ENCODE measurements at regions not wholly inside any gene's neighbourhood (a gene's known extent, or its start where the extent isn't known, plus 50 kb on each side); places are given as distances from the start of the nearest gene placed in this dataset.

DNA sequence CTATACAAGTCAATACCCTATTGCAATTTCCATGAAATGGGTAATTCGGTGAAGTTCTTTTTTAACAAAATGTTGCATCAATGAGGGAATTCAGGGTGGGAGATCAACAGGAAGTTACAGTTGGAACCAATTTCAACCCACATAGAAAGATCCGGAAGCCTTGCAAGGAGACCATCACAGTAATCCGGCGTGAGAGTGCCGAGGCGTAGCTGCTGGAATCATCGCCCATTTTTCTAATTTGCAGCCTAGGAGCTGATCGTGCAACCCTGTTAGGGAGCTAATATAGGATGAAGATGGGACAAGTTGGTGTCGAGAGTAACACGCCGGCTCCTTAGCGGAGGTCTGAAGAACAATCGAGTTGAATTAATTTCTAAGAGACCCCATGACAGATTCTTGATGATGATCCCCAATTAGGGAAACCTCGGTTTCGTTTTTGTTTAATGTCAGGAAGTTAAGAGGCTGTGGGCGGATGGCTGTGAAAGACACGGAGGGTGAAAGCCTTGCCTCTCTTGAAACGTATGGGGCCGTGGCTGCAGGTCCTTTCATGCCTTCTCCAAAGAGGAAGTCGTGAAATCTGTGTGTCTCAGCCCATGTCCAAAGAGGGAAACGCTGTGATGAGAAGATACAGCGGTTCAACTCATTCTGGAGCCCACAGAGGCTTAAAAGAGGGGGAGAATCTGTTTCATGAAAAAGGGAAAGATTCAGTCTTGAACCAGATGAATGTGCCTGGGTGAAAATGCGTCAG, 51.2 kb upstream of the CARD11 start:
- Histone ChIP-seq H3K36me3 (no peaks in the 10 kb centered on the region), H3K4me1 (peaks cover 0 to 35% (median 0%) of the 10 kb centered on the region in 12 donors), H3K27ac (peak overlapping the region in 2 of 12 donors; percentile 9 to 80), H3K4me3 (peak overlapping the region in 1 of 12 donors; percentile 40), H3K27me3 (peaks cover 0 to 4% (median 0%) of the 10 kb centered on the region in 9 donors), H3K9me3 (peaks cover 0 to 9% (median 0%) of the 10 kb centered on the region in 12 donors)
- DNase-seq = peak in 2 of 5 donors; percentile 22 to 36
- WGBS, 4 donors = 73 to 80% (median 77%) methylated on average over 23 of the region's 23 CpGs
- peak in 1 of 4 donors; percentile 60 for ATAC-seq
- no peak for TF ChIP-seq POLR2A (IDR thresholded peaks at IDR 0.05)
- TF ChIP-seq, protein P1, sequence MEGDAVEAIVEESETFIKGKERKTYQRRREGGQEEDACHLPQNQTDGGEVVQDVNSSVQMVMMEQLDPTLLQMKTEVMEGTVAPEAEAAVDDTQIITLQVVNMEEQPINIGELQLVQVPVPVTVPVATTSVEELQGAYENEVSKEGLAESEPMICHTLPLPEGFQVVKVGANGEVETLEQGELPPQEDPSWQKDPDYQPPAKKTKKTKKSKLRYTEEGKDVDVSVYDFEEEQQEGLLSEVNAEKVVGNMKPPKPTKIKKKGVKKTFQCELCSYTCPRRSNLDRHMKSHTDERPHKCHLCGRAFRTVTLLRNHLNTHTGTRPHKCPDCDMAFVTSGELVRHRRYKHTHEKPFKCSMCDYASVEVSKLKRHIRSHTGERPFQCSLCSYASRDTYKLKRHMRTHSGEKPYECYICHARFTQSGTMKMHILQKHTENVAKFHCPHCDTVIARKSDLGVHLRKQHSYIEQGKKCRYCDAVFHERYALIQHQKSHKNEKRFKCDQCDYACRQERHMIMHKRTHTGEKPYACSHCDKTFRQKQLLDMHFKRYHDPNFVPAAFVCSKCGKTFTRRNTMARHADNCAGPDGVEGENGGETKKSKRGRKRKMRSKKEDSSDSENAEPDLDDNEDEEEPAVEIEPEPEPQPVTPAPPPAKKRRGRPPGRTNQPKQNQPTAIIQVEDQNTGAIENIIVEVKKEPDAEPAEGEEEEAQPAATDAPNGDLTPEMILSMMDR (IDR thresholded peaks at IDR 0.05) = no peak
- intact Hi-C loops (cut with DNase I) = loop anchor here in 1 of 10 donors (10.0 kb wide), 1 partner anchor 60 kb away; no protein-coding TSS in a partner anchor

DNA sequence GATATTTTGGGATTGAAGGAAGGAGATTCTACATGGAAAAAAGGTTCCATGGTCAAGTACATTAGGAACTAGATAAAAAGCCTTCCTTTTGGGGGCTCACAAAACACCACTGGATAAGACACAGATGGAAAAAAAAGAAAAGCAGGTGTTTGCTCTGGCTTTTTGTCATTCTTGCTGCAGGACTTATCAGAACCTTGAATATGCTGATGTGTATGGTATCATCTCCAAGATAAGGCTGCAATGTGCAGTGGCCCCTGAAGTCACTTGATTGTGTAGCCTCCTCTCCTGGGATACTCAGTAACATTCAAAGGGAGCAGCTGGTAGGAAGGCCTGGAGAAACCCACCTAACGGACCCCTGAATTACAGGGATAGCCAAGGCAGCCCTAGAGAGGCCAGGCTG, 54.1 kb upstream of the CARD11 start:
- Histone ChIP-seq H3K27me3 (no peaks in the 10 kb centered on the region), H3K27ac (no peak overlapping the region), H3K36me3 (no peaks in the 10 kb centered on the region), H3K4me1 (peaks cover 0 to 21% (median 0%) of the 10 kb centered on the region in 12 donors), H3K4me3 (no peak overlapping the region), H3K9me3 (peaks cover 0 to 9% (median 0%) of the 10 kb centered on the region in 12 donors)
- WGBS, 4 donors = 73 to 89% (median 85%) methylated on average over 1 of the region's 1 CpG
- ATAC-seq = no peak
- no peak for DNase-seq
- intact Hi-C loops (cut with DNase I) = loop anchor here in 1 of 10 donors (10.0 kb wide), 1 partner anchor 63 kb away; no protein-coding TSS in a partner anchor
- TF ChIP-seq, protein P1 (IDR thresholded peaks at IDR 0.05) = no peak
- TF ChIP-seq POLR2A (IDR thresholded peaks at IDR 0.05) = no peak

DNA sequence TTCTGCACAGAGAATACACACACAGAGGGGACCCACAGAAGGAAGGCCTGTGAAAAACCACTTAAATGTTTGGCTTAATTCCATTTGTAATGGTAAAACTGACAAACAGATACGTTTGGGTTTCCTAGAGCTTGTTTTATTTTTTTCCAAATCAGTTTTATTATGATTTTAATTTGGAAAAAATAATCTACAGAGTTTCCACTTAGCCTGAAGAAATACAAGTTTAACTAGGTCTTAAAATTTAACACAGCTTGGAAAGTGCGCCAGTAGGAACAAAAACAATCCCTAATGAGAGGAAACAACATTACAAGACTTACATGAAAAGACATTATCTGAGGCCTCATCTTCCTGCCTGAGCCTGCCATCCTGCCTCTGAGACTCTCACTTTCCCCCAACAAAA, 58.5 kb upstream of the CARD11 start:
- no peak for TF ChIP-seq POLR2A (IDR thresholded peaks at IDR 0.05)
- TF ChIP-seq, protein P1 (IDR thresholded peaks at IDR 0.05) = no peak
- H3K27me3 ChIP-seq = peaks cover 0 to 3% (median 0%) of the 10 kb centered on the region in 9 donors
- no peak for ATAC-seq
- intact Hi-C loops (cut with DNase I) = no loop called here
- H3K4me3 ChIP-seq = no peak overlapping the region
- H3K36me3 ChIP-seq = no peaks in the 10 kb centered on the region
- H3K9me3 ChIP-seq = peaks cover 0 to 4% (median 0%) of the 10 kb centered on the region in 12 donors
- H3K27ac ChIP-seq = no peak overlapping the region
- no peak for DNase-seq
- no peaks in the 10 kb centered on the region for H3K4me1 ChIP-seq
- 52 to 60% (median 58%) methylated on average over 2 of the region's 2 CpGs for WGBS, 4 donors

DNA sequence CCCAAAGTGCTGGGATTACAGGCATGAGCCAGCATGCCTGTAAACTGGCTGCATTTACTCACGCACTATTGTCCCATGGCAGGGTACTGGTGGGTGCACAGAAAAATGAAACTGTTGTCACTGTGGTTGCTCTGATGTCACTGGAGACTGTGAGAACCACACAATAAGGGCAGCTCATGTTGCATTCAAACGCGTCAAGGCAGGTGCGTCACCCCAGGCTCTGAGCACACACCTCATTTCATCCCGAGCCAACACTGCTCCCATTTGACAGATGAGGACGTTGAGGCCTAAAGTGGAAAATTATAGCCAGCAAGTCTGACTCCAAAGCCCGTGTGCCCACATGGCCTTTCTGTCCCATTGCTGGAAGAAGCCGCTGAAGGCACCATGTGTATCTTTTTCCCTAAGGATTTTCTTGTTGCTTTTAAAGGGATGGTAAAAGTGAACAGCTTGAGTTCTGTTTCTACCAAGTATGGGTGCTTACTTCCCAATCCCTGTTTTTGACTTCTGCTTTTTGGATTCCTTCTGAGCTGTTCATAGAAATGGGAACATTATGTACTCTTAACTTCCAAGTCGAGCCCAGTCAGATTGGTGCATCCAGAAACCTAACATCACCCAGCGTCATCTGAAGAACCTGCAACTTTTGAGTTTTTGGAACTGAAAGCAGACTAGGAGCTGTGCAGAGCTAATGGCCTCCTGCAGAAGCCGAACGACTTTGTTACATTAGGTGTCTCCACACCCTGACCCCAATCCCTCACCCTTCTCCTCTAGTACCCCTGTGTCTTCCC, 60.1 kb upstream of the CARD11 start:
- ATAC-seq (peak; percentile 26 to 77 (median 45)), DNase-seq (no peak)
- WGBS, 4 donors = 87 to 90% (median 88%) methylated on average over 12 of the region's 12 CpGs
- Histone ChIP-seq H3K4me1 (no peaks in the 10 kb centered on the region), H3K27ac (no peak overlapping the region), H3K4me3 (no peak overlapping the region), H3K36me3 (no peaks in the 10 kb centered on the region), H3K27me3 (peaks cover 0 to 3% (median 0%) of the 10 kb centered on the region in 9 donors), H3K9me3 (peaks cover 0 to 9% (median 0%) of the 10 kb centered on the region in 12 donors)
- intact Hi-C loops (cut with DNase I) = no loop called here
- TF ChIP-seq, protein P1 (IDR thresholded peaks at IDR 0.05) = no peak
- peak in 1 of 2 donors; percentile 25 for TF ChIP-seq POLR2A (IDR thresholded peaks at IDR 0.05)
